Neural progenitor cell (in vitro differentiated cells): ENCODE measurements at regions not wholly inside any gene's neighbourhood (a gene's known extent, or its start where the extent isn't known, plus 50 kb on each side); places are given as distances from the start of the nearest gene placed in this dataset.

Experiments
- CTCF ChIP-seq: fragments of 200-600 bp; sonication (generic); IDR thresholded peaks from 2 replicates; pipeline ENCODE4 v1.5.1; 2017; ENCODE audit warnings: antibody characterized with exemption, mild to moderate bottlenecking
- EZH2 ChIP-seq: fragments of 200-600 bp; sonication (generic); IDR thresholded peaks from 2 replicates; pipeline ENCODE4 v1.6.1; 2017; ENCODE audit warnings: antibody characterized with exemption, mild to moderate bottlenecking, moderate library complexity
- EZH2phosphoT487 ChIP-seq: fragments of 200-600 bp; sonication (generic); IDR thresholded peaks from 2 replicates; pipeline ENCODE4 v1.6.1; 2017; ENCODE audit warnings: antibody characterized with exemption

DNA sequence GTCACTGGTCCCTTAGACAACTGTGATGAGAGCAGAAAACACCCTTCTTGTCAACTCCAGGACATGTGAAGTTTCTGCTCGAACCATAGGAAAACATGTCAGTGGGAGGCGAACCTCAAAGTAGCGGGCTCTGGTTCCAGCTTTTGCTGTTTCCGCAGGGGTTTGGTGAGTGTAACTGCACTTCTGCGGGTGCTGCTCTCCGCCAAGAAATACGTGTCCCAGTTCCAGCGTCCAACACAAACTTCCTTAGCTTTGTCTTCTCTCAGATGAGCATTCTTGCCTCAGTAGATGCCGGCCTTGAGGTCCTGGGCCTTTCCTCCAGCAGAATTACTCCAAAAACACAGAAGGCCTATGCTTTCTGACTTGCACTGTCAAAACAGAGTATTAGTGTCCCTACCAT, 156.3 kb downstream of the FNDC1 start:
- TF ChIP-seq EZH2 = no peak
- no peak for TF ChIP-seq CTCF
- TF ChIP-seq EZH2phosphoT487 = no peak
